ENCODE measurements at regions not wholly inside any gene's neighbourhood (a gene's known extent, or its start where the extent isn't known, plus 50 kb on each side); places are given as distances from the start of the nearest gene placed in this dataset.
"Not testable (repeated sequence)": the region's sequence is repeated elsewhere in the genome, so short reads cannot be mapped to it uniquely, and the experiment has no call there.

DNA sequence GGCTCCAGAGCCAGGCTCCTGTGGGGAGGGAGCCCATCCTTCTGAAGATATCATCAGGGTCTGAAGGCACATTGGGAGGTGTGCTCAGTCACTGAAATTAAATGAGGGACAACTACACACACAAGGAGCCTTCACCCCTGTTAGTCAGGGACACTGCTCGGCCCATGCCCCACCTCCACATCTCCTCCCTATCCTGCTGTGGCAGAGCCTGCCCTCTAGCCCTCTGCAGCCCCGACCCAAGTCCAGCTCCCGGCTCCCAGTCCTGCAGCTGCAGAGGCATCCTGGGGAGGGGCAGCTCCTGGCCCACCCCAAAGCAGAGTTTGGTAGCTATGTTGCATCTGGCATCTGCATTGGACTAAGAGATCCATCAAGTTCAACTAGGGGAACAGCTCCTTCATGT, 136.3 kb downstream of the ZNF248 start:
- Histone ChIP-seq H3K4me2 (ENCODE audit: control insufficient read depth, extremely low read depth, insufficient read depth, low read depth, low read length) (no peak overlapping the region), H3K9me3 (ENCODE audit: control insufficient read depth, low read depth, low read length) (peaks cover 2% of the 10 kb centered on the region), H3K4me3 (ENCODE audit: control insufficient read depth in 2 of 3, extremely low read depth in 1 of 3, insufficient read depth in 2 of 3, low read depth in 1 of 3, low read length in 3 of 3) (no peak overlapping the region), H2AFZ (ENCODE audit: control insufficient read depth, low read length) (no peak overlapping the region), H3K79me2 (ENCODE audit: control insufficient read depth, insufficient read depth, low read length) (no peaks in the 10 kb centered on the region), H3K9me1 (ENCODE audit: control insufficient read depth, extremely low read depth, insufficient read depth, low read length) (no peaks in the 10 kb centered on the region), H3K27me3 (ENCODE audit: control insufficient read depth, extremely low read depth, insufficient read depth, low read length) (no peaks in the 10 kb centered on the region), H3K36me3 (ENCODE audit: control insufficient read depth in 2 of 2, extremely low read depth in 1 of 2, insufficient read depth in 2 of 2, low read length in 2 of 2) (no peaks in the 10 kb centered on the region), H4K20me1 (ENCODE audit: control insufficient read depth, extremely low read depth, insufficient read depth, low read length) (no peaks in the 10 kb centered on the region), H3K9ac (ENCODE audit: control insufficient read depth, extremely low read depth, insufficient read depth, low read length) (no peak overlapping the region), H3K4me1 (ENCODE audit: control insufficient read depth, extremely low read depth, insufficient read depth, low read length) (no peaks in the 10 kb centered on the region), H3K27ac (ENCODE audit: control insufficient read depth, insufficient read depth, low read length) (no peak overlapping the region)
- DNase-seq (ENCODE audit: low read depth, low spot score) = no peak
- TF ChIP-seq CTCF (optimal IDR thresholded peaks at IDR 0.05 in 1 of 3, IDR thresholded peaks at IDR 0.05 in 1 of 3, conservative IDR thresholded peaks at IDR 0.05 in 1 of 3; ENCODE audit: extremely low read depth in 1 of 3, insufficient read depth in 2 of 3, low read length in 3 of 3) (no peak), EZH2 (IDR thresholded peaks at IDR 0.05; ENCODE audit: low read length) (no peak)
- FAIRE-seq = no peak
- dilution Hi-C loops (cut with MboI; ENCODE audit: extremely low pct_ligation_motif_present, low sequenced_read_pairs) = no loop called here

- H3K4me2 ChIP-seq (ENCODE audit: control insufficient read depth, extremely low read depth, insufficient read depth, low read depth, low read length); H3K4me3 ChIP-seq (ENCODE audit: control insufficient read depth in 2 of 3, extremely low read depth in 1 of 3, insufficient read depth in 2 of 3, low read depth in 1 of 3, low read length in 3 of 3); H3K36me3 ChIP-seq (ENCODE audit: control insufficient read depth in 2 of 2, extremely low read depth in 1 of 2, insufficient read depth in 2 of 2, low read length in 2 of 2); H3K9me3 ChIP-seq (ENCODE audit: control insufficient read depth, low read depth, low read length); H2AFZ ChIP-seq (ENCODE audit: control insufficient read depth, low read length); H3K9me1 ChIP-seq (ENCODE audit: control insufficient read depth, extremely low read depth, insufficient read depth, low read length); dilution Hi-C loops (cut with MboI; ENCODE audit: extremely low pct_ligation_motif_present, low sequenced_read_pairs); DNase-seq (ENCODE audit: low read depth, low spot score); H3K79me2 ChIP-seq (ENCODE audit: control insufficient read depth, insufficient read depth, low read length); H3K9ac ChIP-seq (ENCODE audit: control insufficient read depth, extremely low read depth, insufficient read depth, low read length); H3K27ac ChIP-seq (ENCODE audit: control insufficient read depth, insufficient read depth, low read length); H4K20me1 ChIP-seq (ENCODE audit: control insufficient read depth, extremely low read depth, insufficient read depth, low read length); H3K27me3 ChIP-seq (ENCODE audit: control insufficient read depth, extremely low read depth, insufficient read depth, low read length); H3K4me1 ChIP-seq (ENCODE audit: control insufficient read depth, extremely low read depth, insufficient read depth, low read length); FAIRE-seq: not testable (repeated sequence)
Observed at GRCh38 chr10:37718060-37718459, 139.3 kb downstream of the ZNF248 start.

DNA sequence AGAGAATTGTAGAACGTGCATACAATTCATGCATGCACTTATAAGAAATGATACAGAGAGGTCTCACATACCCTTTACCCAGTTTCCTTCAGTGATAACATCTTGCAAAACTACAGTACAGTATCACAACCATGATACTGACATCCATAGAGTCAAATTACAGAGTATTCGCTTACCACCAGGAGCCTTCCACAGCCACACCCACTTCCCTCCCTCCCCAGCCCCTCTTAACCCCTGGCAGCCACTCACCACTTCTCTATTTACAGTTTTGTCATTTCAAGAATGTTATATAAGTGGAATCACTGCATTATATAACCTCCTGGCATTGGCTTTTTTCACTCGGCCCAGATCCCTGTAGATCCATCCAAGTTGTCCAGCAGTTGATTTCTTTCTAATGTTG, 143.8 kb downstream of the ZNF248 start:
- dilution Hi-C loops (cut with MboI; ENCODE audit: extremely low pct_ligation_motif_present, low sequenced_read_pairs) = no loop called here
- H3K4me1 ChIP-seq (ENCODE audit: control insufficient read depth, extremely low read depth, insufficient read depth, low read length) = no peaks in the 10 kb centered on the region
- H3K79me2 ChIP-seq (ENCODE audit: control insufficient read depth, insufficient read depth, low read length) = no peaks in the 10 kb centered on the region
- TF ChIP-seq EZH2 (IDR thresholded peaks at IDR 0.05; ENCODE audit: low read length) = no peak
- no peak for TF ChIP-seq CTCF (optimal IDR thresholded peaks at IDR 0.05 in 1 of 3, IDR thresholded peaks at IDR 0.05 in 1 of 3, conservative IDR thresholded peaks at IDR 0.05 in 1 of 3; ENCODE audit: extremely low read depth in 1 of 3, insufficient read depth in 2 of 3, low read length in 3 of 3)
- no peak overlapping the region for H3K9ac ChIP-seq (ENCODE audit: control insufficient read depth, extremely low read depth, insufficient read depth, low read length)
- H3K27me3 ChIP-seq (ENCODE audit: control insufficient read depth, extremely low read depth, insufficient read depth, low read length) = no peaks in the 10 kb centered on the region
- no peaks in the 10 kb centered on the region for H3K36me3 ChIP-seq (ENCODE audit: control insufficient read depth in 2 of 2, extremely low read depth in 1 of 2, insufficient read depth in 2 of 2, low read length in 2 of 2)
- peaks cover 5% of the 10 kb centered on the region for H3K9me3 ChIP-seq (ENCODE audit: control insufficient read depth, low read depth, low read length)
- no peaks in the 10 kb centered on the region for H4K20me1 ChIP-seq (ENCODE audit: control insufficient read depth, extremely low read depth, insufficient read depth, low read length)
- DNase-seq (ENCODE audit: low read depth, low spot score) (no peak), FAIRE-seq (no peak)
- H3K27ac ChIP-seq (ENCODE audit: control insufficient read depth, insufficient read depth, low read length) = no peak overlapping the region
- no peak overlapping the region for H3K4me2 ChIP-seq (ENCODE audit: control insufficient read depth, extremely low read depth, insufficient read depth, low read depth, low read length)
- H3K4me3 ChIP-seq (ENCODE audit: control insufficient read depth in 2 of 3, extremely low read depth in 1 of 3, insufficient read depth in 2 of 3, low read depth in 1 of 3, low read length in 3 of 3) = no peak overlapping the region
- H2AFZ ChIP-seq (ENCODE audit: control insufficient read depth, low read length) = no peak overlapping the region
- H3K9me1 ChIP-seq (ENCODE audit: control insufficient read depth, extremely low read depth, insufficient read depth, low read length) = no peaks in the 10 kb centered on the region
